ENCODE measurements at regions not wholly inside any gene's neighbourhood (a gene's known extent, or its start where the extent isn't known, plus 50 kb on each side); places are given as distances from the start of the nearest gene placed in this dataset.

DNA sequence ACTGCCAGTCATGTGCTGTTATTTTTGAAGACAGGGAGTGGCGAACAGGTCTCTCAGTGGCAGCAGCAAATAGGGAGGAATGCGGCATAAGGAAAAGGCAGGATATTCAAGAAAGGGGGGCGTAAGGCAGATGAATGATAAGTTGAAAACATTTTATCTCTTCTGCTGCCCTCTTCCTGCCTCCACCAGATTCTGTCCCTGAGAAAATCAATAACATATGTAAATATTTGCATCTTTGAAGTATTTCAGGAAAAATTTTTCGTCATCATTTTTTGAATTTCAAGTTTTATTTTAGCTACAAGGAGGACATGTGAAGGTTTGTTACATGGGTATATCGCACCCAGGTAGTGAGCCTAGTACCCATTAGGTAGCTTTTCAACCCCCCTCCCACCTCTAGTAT lies 616.7 kb downstream of the MCTP2 start:
- TF ChIP-seq, protein P1, sequence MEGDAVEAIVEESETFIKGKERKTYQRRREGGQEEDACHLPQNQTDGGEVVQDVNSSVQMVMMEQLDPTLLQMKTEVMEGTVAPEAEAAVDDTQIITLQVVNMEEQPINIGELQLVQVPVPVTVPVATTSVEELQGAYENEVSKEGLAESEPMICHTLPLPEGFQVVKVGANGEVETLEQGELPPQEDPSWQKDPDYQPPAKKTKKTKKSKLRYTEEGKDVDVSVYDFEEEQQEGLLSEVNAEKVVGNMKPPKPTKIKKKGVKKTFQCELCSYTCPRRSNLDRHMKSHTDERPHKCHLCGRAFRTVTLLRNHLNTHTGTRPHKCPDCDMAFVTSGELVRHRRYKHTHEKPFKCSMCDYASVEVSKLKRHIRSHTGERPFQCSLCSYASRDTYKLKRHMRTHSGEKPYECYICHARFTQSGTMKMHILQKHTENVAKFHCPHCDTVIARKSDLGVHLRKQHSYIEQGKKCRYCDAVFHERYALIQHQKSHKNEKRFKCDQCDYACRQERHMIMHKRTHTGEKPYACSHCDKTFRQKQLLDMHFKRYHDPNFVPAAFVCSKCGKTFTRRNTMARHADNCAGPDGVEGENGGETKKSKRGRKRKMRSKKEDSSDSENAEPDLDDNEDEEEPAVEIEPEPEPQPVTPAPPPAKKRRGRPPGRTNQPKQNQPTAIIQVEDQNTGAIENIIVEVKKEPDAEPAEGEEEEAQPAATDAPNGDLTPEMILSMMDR (IDR thresholded peaks at IDR 0.05) = no peak
- no peak for TF ChIP-seq ZFX (IDR thresholded peaks at IDR 0.05; ENCODE audit: borderline replicate concordance)

All from 22Rv1 (cell line).